ENCODE measurements at regions not wholly inside any gene's neighbourhood (a gene's known extent, or its start where the extent isn't known, plus 50 kb on each side); places are given as distances from the start of the nearest gene placed in this dataset.
A peak's percentile ranks its signal among the peaks of the same experiment; 100 is the strongest.

GRCh38 chr1:79517470-79518224, 511.1 kb upstream of the ADGRL4 start:
- Mint-ChIP-seq H3K36me3 (ENCODE audit: low read depth) (no peaks in the 10 kb centered on the region), H3K27me3 (ENCODE audit: insufficient read depth) (no peaks in the 10 kb centered on the region; the same call in 1 of the 2 replicates), H3K4me1 (ENCODE audit: low read depth) (no peaks in the 10 kb centered on the region), H3K9me3 (no peaks in the 10 kb centered on the region), H3K27ac (no peak overlapping the region), H3K4me3 (no peak overlapping the region)
- DNase-seq, result no peak
- TF ChIP-seq CTCF (IDR thresholded peaks at IDR 0.05), result no peak

DNA sequence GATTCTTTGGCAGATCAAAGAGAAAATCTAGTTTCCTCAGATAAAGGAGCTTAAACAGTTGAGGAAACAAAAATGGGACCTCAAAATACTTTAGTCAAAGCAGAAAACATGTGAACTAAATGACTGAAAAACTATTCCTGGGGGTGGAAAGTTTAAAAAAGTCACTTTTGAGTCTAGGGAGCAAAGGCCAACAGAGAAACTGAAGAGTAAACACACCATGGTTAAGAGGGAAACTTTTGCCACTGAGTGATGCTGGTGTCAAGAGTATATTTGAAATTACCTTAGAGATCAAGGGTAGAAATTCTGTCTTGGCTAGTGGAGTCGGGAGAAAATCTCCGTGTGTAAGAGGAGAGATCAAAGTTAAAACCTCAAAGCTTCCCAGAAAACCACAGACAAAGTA, 501.2 kb upstream of the ADGRL4 start:
- no peak for DNase-seq
- H3K4me3 Mint-ChIP-seq, result no peak overlapping the region
- no peaks in the 10 kb centered on the region for H3K4me1 Mint-ChIP-seq (ENCODE audit: low read depth)
- H3K27ac Mint-ChIP-seq, result no peak overlapping the region
- no peak for TF ChIP-seq CTCF (IDR thresholded peaks at IDR 0.05)
- no peaks in the 10 kb centered on the region for H3K36me3 Mint-ChIP-seq (ENCODE audit: low read depth)
- H3K9me3 Mint-ChIP-seq, result no peaks in the 10 kb centered on the region
- H3K27me3 Mint-ChIP-seq (ENCODE audit: insufficient read depth), result no peaks in the 10 kb centered on the region

- TF ChIP-seq CTCF (IDR thresholded peaks at IDR 0.05), result no peak
- no peak for DNase-seq
- no peaks in the 10 kb centered on the region for H3K9me3 Mint-ChIP-seq
- H3K36me3 Mint-ChIP-seq (ENCODE audit: low read depth), result no peaks in the 10 kb centered on the region
- H3K4me1 Mint-ChIP-seq (ENCODE audit: low read depth), result no peaks in the 10 kb centered on the region
- H3K27ac Mint-ChIP-seq, result no peak overlapping the region
- H3K27me3 Mint-ChIP-seq (ENCODE audit: insufficient read depth), result no peaks in the 10 kb centered on the region
- H3K4me3 Mint-ChIP-seq, result no peak overlapping the region
Measured at GRCh38 chr1:79501153-79501552, 494.6 kb upstream of the ADGRL4 start.

DNA sequence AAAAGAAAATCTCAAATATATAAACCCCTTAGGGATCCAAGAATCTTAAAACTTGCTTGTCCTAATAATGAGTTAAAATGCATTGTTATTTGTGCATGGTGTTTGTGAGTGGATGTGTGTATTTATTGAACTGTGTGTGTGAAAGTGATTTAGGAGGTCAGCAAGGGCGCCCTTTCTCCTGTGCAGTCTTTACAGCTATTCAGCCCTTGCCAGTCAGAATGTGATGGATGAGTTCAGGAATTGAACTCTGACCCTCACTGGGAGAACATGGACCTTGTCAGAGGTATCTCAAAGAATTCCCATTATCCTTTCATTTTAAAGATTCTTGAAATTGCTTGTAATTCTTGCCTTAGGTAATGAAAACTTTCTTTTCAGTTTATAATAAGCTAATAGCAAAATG, 493.0 kb upstream of the ADGRL4 start:
- H3K4me3 Mint-ChIP-seq, result no peak overlapping the region
- H3K27me3 Mint-ChIP-seq (ENCODE audit: insufficient read depth), result peaks cover 2% of the 10 kb centered on the region; the same call in 1 of the 2 replicates
- no peaks in the 10 kb centered on the region for H3K36me3 Mint-ChIP-seq (ENCODE audit: low read depth)
- no peak for TF ChIP-seq CTCF (IDR thresholded peaks at IDR 0.05)
- no peak overlapping the region for H3K27ac Mint-ChIP-seq
- no peak for DNase-seq
- no peaks in the 10 kb centered on the region for H3K9me3 Mint-ChIP-seq
- no peaks in the 10 kb centered on the region for H3K4me1 Mint-ChIP-seq (ENCODE audit: low read depth)

- no peaks in the 10 kb centered on the region for H3K9me3 Mint-ChIP-seq
- peak; percentile 94 for TF ChIP-seq CTCF (IDR thresholded peaks at IDR 0.05)
- H3K4me1 Mint-ChIP-seq (ENCODE audit: low read depth), result no peaks in the 10 kb centered on the region
- peaks cover 2% of the 10 kb centered on the region for H3K27me3 Mint-ChIP-seq (ENCODE audit: insufficient read depth)
- H3K4me3 Mint-ChIP-seq, result no peak overlapping the region
- DNase-seq, result peak; percentile 48
- H3K27ac Mint-ChIP-seq, result no peak overlapping the region
- H3K36me3 Mint-ChIP-seq (ENCODE audit: low read depth), result no peaks in the 10 kb centered on the region
Measured at GRCh38 chr1:79497193-79497773, 490.8 kb upstream of the ADGRL4 start.

Data from HFFc6 (cell line).